Hematopoietic multipotent progenitor cell (in vitro differentiated cells): ENCODE measurements at regions not wholly inside any gene's neighbourhood (a gene's known extent, or its start where the extent isn't known, plus 50 kb on each side); places are given as distances from the start of the nearest gene placed in this dataset.
"Not testable (repeated sequence)": the region's sequence is repeated elsewhere in the genome, so short reads cannot be mapped to it uniquely, and the experiment has no call there.

ENCODE experiments used
- DNase-seq, 3 donors: peaks; one replicate each; pipeline ENCODE4 v3.0.0-alpha.2; 2011 to 2015; ENCODE audit warnings: low read depth in 2 of 3, low spot score in 2 of 3

DNA sequence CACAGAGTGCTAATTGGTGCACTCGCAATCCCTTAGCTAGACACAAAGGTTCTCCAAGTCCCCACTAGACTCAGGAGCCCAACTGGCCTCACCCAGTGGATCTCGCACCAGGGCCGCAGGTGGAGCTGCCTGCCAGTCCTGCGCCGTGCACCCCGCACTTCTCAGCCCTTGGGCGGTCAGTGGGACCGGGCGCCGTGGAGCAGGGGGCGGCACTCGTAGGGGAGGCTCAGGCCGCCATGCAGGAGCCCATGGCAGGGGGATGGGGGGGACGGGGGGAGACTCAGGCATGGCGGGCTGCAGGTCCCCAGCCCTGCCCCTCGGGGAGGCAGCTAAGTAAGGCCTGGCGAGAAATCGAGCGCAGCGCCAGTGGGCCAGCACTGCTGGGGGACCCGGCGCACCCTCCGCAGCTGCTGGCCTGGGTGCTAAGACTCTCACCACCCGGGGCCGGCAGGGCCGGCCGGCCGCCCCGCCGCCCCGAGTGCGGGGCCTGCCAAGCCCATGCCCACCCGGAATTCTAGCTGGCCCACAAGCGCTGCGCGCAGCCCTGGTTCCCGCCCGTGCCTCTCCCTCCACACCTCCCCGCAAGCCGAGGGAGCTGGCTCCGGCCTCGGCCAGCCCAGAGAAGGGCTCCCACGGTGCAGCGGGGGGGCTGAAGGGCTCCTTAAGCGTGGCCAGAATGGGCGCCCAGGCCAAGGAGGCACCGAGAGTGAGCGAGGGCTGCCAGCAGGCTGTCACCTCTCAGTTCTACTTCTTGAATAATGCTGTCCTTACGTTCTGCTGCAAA, 258.2 kb downstream of the GALC start:
- DNase-seq = not testable (repeated sequence)

DNA sequence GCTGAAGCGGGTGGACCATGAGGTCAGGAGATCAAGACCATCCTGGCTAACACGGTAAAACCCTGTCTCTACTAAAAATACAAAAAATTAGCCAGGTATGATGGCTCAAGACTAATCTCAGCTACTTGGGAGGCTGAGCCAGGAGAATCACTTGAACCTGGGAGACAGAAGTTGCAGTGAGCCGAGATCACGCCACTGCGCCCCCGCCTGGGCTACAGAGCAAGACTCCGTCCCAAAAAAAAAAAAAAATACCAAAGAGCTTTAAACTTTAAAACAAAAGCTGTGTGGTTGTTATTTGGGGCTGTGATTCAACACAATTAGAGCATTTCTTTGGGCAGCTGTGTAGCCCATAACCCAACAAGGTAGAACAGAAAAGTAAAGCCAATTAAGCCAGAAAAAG, 259.9 kb downstream of the GALC start:
- DNase-seq = not testable (repeated sequence)

DNA sequence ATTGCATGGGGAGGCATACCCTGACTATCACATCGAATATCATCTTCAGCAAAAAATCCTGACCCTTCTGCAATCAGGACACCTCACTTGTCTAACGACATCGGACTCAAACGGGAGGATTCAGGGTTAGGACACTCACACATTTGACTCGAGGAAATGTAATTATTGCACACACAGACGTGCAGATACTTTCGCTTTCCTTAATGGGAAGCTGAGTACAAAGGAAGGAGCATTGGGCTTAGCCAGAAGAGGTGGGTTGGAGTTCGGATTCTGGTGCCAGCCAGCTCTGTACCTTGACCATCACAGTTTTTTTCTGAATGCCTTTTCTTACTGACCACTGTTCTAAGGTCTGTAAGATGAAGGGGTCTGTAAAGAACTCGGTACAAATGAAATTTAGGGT, 260.4 kb downstream of the GALC start:
- DNase-seq = no peak

DNA sequence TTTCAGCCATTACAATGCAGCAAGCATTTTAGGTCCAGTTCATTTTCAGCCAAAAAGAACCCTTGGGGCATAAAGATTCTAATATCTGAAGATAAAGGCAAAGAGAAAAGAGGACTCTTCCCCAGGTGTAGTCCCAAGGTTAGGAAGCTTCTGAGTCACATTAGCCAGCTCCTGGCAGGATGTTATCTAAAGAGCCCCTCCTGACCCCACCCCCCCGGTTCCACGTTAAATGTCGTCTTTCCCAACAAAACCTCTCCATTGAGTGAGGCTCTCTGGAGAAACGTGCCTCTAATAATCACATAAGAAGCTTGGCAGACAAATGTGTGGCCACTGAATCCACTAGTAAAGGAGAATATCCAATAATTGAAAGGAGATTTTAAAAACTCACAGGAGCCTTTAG, 267.7 kb downstream of the GALC start:
- DNase-seq = no peak

DNA sequence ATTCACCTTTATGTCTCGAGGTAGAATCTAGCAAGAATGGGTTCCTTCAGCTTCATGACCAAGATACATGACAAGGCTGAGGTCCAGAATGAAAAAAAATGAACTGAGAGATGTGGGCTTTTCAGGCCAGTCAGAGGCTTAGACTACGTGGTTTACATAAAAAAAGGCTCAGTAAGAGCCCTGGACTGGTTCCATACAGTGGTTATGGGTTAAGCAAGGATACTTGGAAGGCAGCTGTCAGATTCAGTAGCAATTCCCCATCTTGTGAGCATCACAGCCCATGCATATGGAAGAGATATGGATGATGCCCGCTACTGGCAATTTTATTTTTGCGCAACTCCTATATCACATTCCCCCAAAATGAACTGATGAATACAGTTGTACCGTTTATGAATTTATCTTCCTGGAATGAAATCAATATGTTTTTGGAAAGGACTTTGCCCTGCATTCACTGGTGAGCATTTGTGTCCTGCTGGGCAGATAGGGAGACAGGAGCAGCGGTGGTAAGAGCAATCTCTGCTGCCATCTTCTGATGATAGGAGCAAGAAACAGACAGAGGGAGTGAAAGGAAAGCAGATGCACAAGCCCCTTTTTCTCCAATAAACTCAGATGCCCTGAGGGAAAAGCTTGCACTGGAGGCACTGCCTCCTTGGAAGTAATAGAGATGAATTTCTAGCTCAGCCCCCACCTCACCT, 280.4 kb downstream of the GALC start:
- no peak for DNase-seq

DNA sequence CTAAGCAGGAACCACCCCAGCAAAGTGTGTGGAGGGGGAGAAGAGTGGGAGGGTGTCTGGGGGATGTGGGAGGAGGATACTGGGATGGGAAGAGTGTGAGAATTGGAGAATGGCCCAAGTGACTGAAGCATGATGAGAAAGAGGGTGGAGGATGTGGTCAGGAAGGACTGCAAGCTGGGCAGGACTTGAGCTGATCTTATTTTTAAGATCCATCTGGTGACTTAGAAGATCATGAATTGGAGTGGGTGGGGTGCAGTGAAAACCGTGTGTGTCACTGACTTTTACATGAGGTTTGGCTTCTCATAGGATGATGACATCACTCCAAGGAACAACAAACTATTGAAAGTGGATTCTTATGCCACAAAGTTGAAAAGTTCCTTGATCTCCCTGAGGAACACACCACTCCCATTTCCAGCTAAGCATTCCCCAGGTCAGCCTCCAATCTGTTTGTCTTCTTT, 287.5 kb downstream of the GALC start:
- DNase-seq = no peak

DNA sequence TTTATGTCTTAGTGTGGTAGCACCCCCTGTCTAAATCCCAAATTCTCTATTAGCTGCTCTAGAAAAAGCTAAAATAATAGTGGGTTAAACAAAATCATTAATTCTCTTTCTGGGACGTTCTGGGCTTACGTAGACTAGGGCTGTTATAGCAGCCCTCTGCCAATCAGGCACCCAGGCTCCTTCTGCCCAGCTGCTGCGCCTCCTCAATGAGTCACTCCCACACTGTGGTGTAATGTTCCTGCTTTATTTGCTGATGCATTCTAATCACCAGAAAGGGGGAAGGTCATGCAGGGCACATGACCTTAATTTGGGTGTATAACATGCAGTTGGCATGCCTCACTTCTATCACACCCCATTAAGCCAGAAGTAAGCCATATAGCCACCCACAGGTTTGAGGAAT, 294.5 kb downstream of the GALC start:
- no peak for DNase-seq

DNA sequence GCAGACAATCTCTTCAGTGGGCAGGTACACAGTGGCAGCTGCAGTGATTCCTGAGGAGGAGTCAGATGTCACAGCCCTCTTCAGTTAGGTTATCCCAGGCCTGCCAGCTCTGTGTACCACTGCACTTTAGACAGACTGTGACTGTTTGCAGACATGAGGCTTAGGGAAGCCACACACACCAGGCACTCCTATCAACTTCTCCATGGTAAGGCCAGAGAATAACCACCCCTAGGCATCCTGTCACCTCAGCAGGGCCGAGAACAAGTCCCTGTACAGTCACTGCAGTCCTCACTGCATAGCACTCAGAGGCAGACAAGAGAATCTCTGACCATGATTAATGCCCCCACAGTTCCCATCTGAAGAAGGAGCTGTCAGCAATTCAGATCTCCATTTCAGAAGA, 296.5 kb downstream of the GALC start:
- no peak for DNase-seq

DNA sequence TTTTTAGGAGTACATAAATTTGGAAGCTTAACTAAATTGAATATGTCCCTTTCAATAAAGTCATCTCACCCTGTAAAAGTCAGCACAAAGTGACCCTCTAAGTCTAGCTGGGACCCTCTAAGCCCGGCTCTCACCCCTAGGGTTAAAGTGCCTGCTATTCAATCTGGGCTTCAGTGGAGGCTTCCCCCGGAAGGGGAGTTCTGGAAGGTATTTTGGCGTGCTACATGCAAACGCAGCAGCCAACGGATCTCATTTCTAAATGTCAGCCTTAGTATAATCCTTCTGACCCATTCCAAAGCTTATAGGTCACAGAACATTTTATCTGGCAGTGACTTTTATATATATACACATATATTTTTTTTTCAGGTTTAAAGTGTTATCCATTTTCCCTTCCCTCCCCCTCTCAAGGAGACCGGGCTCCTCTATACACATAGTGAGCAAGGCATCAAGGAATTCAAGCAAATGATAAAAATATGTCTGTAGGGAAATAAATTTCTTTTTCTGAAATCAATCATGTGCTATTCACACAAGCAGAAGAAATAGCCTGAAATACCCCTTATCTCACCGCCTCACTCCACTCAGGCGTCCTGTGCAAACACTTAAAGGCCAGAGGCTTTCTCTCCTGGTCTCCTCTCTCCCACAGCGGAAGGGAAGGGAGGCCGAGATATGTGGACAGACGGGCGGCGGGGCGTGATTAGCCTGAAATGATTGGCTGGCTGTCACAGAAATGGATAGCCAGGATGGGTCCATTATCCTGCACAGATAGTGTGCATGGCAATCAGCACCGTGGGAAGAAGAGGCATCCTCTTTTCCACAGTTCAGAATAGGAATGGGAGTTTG, 301.7 kb downstream of the GALC start:
- no peak for DNase-seq

DNA sequence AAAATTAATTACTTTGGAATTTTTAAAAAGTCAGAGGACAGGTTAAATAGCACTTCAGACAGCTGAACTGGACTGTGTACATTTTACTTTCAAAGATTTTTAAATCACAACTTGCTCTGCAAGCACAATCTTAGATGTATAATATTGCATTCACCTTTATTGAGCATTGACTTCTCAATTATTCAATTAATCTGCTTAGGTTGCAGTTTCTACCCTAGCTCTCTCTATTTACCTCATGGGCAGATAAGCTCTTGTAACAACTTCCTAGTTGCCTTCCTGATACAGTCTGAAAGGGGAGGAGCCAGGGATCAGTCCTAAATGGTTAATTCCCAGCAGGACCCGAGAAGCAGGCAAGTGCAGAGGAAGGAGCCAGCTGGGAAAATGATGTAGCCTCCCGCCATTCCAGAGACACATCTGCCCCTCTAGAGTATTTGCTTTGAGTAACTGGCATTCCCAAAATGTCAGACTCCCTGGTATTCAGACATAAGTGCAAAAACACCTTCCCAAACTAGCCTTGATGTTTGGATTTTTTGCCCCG, 302.8 kb downstream of the GALC start:
- no peak for DNase-seq

DNA sequence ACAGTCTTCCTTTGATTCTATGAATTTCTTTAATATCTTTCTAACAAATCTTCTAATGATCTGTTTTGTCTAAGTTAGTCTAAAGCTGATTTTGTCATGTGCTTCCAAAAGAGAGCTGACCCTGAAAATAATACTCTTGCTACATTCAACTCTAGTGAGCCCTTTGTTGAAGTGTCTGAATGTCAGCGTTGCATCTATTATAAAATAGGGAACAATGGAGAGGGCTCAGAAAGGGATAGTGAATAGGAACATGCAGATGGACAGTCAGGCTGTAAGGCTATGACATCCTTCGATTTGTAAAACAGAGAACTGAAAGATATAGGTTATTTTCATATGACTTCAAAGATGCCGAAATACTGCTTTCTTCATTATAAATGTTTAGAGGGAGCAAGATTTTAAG, 304.5 kb downstream of the GALC start:
- no peak for DNase-seq

DNA sequence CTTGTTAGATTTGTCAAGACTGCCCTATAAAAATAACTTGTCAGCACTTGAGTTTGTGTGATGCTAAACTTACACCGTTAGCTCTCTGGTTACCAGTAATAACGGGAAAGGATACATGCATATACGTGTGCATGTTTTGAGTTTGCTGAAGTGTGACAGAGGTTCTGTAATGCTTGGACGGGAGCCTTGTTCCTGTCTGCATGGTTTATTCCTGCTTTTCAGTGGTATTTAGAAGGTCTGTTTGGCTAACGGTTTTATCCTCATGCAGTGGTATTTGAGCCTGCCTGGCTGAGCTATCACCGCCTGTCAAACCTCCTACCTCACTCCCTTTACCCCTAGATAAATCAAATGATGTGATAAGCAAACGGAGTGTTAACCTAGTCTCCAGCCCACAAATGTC, 305.6 kb downstream of the GALC start:
- DNase-seq = no peak

DNA sequence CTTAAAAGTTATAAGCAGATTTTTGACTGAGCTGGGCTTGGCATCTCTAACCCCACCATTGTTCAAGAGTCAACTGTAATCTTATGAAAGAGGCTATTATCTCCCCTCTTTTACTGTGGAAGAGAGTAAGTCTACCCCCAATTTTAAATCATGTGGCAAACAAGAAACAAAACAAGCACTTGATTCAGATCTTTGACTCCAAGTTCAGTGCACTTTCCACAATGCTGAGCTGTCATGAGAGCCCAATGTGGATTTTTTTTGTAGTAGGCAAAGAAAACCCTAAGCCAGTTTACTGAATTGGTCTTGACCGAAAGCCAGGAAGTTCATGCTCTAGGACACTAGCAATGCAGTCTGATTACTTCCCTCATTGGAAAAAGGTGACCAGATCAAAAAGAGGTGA, 306.2 kb downstream of the GALC start:
- DNase-seq = no peak

DNA sequence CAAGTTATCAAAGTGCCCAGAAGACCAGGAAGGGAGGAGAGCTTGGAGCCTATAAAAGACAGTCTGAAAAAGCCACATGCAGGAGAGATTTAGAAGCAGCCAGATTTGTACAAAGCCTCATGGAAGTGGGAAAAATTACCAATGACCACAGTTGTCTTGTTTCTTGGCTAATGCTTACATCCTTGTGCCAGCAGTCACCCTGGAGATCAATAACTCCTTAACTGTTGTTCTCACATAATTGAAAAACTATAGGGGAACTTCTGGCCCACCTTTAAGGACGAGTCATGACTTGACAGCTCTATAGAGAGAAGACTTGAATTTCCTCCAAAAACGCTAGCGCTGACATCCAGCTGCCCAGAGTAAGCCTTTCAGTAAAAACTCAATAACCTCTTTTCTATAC, 313.1 kb downstream of the GALC start:
- no peak for DNase-seq

DNA sequence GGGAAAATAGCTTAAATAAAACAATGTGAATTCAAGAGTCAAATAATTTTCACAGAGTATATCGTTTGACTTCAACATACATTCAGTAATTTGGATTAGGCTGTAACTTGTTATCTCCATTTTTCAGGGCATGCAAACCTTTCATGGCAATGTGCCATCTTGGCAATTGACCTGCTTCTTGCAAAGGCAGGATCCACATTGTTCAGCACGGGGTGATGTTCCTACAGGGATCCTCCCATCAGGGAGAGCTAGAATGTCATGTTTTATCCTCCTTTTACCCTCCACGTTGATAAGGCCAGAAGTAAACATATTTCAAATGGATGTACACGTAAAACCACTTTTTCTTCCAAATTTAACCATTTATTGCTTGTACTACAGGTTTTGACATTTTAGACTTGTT, 314.4 kb downstream of the GALC start:
- DNase-seq = no peak

DNA sequence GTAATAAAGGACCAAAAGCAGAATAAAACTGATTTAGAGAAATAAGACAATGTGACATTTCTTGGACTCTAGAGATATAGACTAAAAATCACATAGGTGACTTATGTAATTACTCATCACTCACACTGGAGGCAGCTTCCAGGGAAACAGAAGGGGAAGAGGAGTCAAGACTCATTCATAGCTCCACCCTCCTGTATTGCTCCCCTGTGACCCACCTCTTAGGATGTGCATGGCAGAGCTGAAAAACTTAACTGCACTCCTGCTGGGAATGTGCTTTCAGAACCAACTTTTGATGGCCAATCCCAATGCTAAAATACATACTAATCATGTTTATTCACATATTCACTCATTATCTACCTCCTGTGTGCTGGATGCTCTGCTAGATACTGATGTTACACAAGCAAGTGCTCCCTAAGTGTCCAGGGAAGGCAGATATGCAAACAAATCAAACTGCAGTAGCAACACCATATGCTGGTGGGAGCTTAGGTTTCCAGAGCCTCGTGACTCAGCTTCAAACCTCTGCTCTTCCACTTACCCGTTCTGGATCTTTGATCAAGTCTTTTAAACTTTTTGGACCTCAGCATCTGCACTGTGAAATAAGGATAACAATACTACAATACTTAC, 316.1 kb downstream of the GALC start:
- DNase-seq = no peak

DNA sequence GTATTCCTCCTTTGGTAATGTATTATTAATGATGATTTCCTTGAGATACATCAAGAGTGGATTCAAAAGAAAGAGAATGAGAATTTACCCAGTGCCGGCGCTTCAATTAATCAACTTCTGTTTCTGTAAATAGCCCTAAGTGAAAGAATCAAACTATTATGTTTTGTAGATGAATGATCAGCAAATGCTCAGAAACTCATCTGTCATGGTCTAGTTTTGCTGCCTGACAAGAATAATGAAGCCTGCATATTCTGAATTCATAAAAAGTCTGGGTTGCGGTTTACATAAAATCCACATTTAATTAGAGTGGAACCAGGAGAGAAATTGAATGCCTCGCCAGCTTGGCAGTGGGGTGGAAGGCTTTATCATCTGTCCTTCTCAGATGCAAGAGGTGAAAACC, 325.3 kb downstream of the GALC start:
- no peak for DNase-seq

DNA sequence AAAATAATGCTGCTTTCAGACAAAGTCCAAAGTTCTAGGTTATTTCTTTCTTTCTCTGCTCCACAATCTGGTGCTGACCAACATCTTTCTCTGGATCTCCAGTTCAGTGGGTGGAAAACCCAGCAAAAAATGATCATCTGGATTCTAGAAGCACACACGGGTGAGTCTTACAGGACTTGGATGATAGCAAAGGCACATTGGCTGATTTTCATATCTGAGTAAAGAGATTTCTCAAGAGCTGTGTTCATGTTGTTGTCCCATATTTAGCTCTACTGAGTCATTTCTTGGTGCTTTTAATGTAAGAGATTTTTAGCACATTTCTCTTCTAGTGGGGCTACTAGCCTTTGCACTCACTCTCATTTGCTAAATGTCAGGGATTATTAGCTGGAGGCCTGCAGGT, 336.7 kb downstream of the GALC start:
- no peak for DNase-seq

DNA sequence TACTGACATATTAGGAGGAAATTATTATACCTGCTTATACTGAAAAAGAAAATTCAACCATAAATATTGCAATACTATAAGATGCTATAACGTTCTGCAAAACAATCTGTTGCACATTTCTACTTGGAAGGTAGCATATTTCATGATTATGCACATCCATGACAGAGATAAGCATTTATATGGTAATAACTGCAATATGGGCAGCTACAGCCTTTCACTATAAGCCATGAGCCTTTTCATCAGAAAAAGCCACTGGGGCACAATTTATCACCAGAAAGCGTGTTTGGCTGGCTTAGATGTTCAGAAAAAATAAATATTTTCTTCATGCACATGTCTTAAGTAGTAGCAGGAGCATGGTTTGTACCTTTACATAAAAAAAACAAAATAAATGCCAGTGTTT, 340.7 kb downstream of the GALC start:
- DNase-seq = no peak

DNA sequence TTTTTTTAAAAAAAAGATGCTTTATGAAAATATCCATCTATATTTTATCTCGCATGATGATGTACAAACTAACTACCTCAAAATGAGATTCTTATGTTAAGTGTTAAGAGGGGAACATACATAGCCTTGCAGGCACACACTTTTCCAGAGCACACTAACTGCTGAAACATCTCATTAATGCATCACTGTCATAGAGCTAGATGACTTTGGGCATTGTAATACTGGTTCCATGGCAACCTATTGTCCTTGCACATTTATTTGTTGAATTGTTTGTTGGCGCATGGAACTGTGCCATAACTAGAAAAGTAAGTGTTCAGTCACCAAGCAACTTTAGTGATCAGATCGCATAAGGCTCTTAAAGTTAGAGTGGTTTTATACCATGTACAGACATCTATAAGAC, 348.3 kb downstream of the GALC start:
- DNase-seq = no peak

DNA sequence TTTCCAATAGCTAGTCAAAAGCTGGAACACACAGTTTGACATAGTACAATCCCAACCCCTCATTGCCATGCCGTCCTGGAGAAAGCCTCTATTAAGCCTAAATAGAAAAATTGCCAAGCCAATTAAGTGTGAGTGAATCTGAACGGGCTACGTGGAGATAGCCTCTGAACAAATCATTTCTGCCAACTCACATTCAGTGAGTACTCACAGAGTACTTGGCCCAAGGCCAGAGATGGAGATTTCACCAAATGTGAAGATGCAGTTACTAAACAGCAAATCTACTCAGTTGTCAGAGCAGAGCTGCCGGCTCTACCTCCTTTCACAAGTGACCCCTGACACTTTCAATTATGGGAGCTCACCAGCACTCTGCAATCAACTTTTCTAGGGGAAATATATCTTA, 350.0 kb downstream of the GALC start:
- DNase-seq = no peak
